GM18870 (cell line): ENCODE measurements at regions not wholly inside any gene's neighbourhood (a gene's known extent, or its start where the extent isn't known, plus 50 kb on each side); places are given as distances from the start of the nearest gene placed in this dataset.
"Not testable (repeated sequence)": the region's sequence is repeated elsewhere in the genome, so short reads cannot be mapped to it uniquely, and the experiment has no call there.

Source experiments
- ATAC-seq: cut with Tn5 transposase; IDR thresholded peaks from one replicate; pipeline ENCODE4 v1.9.1; 2021; ENCODE audit warnings: moderate library complexity; ENCODE audit not compliant: unreplicated experiment

GRCh38 chr16:33710696-33711087 lies 251.3 kb downstream of the TP53TG3F start:
- ATAC-seq = not testable (repeated sequence)

GRCh38 chr16:33711616-33712015 lies 252.2 kb downstream of the TP53TG3F start:
- ATAC-seq = not testable (repeated sequence)

GRCh38 chr16:33712308-33712707 lies 252.9 kb downstream of the TP53TG3F start:
- not testable (repeated sequence) for ATAC-seq

GRCh38 chr16:33712851-33713709 lies 253.7 kb downstream of the TP53TG3F start:
- not testable (repeated sequence) for ATAC-seq

GRCh38 chr16:33713710-33714538 lies 254.5 kb downstream of the TP53TG3F start:
- ATAC-seq = not testable (repeated sequence)

GRCh38 chr16:33731167-33731566 lies 271.8 kb downstream of the TP53TG3F start:
- ATAC-seq = not testable (repeated sequence)

GRCh38 chr16:33734650-33735049 lies 275.2 kb downstream of the TP53TG3F start:
- not testable (repeated sequence) for ATAC-seq

GRCh38 chr16:33766869-33767765 lies 307.7 kb downstream of the TP53TG3F start:
- not testable (repeated sequence) for ATAC-seq

- ATAC-seq = not testable (repeated sequence)
Measured at GRCh38 chr16:33768710-33769109, 309.3 kb downstream of the TP53TG3F start.

- ATAC-seq = not testable (repeated sequence)
Measured at GRCh38 chr16:33769180-33769846, 309.9 kb downstream of the TP53TG3F start.

GRCh38 chr16:33770478-33770877 lies 311.1 kb downstream of the TP53TG3F start:
- not testable (repeated sequence) for ATAC-seq

- ATAC-seq = not testable (repeated sequence)
Measured at GRCh38 chr16:33771211-33771610, 311.8 kb downstream of the TP53TG3F start.

- not testable (repeated sequence) for ATAC-seq
Measured at GRCh38 chr16:33773966-33774365, 314.6 kb downstream of the TP53TG3F start.

- ATAC-seq = not testable (repeated sequence)
Measured at GRCh38 chr16:33774724-33775123, 315.3 kb downstream of the TP53TG3F start.

- ATAC-seq = not testable (repeated sequence)
Measured at GRCh38 chr16:33816328-33816944, 357.0 kb downstream of the TP53TG3F start.

- ATAC-seq = not testable (repeated sequence)
Measured at GRCh38 chr16:33824736-33825135, 365.3 kb downstream of the TP53TG3F start.

- not testable (repeated sequence) for ATAC-seq
Measured at GRCh38 chr16:33827522-33827921, 368.1 kb downstream of the TP53TG3F start.

GRCh38 chr16:33839157-33839556 lies 379.7 kb downstream of the TP53TG3F start:
- not testable (repeated sequence) for ATAC-seq

- ATAC-seq = not testable (repeated sequence)
Measured at GRCh38 chr16:33844533-33844932, 385.1 kb downstream of the TP53TG3F start.
